ENCODE measurements at regions not wholly inside any gene's neighbourhood (a gene's known extent, or its start where the extent isn't known, plus 50 kb on each side); places are given as distances from the start of the nearest gene placed in this dataset.

DNA sequence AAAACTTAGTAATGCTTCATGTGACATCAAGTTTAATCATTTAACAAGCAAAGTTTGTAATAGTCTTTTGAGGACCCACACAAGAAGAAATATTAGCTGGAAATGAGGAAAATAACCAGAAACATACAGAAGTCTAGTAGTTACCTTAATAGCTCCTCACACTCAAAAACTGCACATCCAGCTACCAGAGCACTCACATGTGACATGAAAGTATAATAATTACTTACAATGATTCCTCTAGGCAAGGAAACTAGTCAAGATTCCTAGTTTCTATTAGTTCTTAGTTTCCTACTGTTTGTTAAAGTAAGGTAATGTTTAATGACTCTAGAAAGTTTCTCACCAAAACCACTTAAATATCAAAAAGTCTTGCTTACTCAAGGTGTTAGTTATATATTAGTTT, 335.8 kb downstream of the RAD51AP2 start:
- intact Hi-C loops (cut with DNase I; ENCODE audit: low total_unique reads): no loop called here
- no peaks in the 10 kb centered on the region for H3K27me3 ChIP-seq

DNA sequence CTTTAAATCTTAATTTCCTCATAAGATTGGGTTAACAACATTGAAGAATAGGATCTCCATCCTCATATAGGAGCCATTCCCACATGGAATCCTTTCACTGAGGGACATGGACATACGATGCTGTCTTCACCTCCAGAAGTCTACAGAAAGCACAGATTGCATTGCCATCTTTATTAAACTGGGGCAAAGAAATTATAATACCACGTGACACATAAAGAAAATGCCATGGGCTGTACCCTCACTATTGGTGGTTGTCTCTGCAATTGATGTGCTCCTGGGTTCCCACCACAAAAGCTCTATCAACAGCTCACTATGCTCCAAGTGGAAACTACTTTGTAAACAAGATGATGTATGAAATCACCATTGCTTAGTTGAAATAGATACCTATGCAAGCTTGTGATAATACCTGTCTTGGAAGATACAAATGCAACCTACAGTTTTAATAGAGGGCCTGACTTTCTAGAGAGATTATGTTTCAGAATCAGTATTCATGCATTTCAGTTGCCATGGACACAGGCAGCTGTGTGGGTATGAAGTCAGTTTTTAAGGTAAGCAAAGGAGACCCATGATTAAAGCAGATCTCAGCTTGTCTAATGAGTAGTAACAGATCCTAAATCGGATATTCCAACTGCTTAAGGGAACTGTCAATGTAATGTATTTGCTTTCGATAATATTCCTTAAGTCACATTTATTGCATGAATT, 337.0 kb downstream of the RAD51AP2 start:
- WGBS, 2 donors: 88 to 94% methylated on average over 4 of the region's 4 CpGs

More for the DNA sequence above, 335.8 kb downstream of the RAD51AP2 start:
- no peak for DNase-seq
- Histone ChIP-seq H3K4me1 (no peaks in the 10 kb centered on the region), H3K9me3 (no peaks in the 10 kb centered on the region), H3K36me3 (ENCODE audit: low read depth, missing control alignments) (no peaks in the 10 kb centered on the region), H3K27ac (no peak overlapping the region), H3K4me3 (no peak overlapping the region)
- no peak for TF ChIP-seq CTCF (IDR thresholded peaks at IDR 0.05)
- no peak for TF ChIP-seq POLR2A (IDR thresholded peaks at IDR 0.05)

GRCh38 chr2:17179145-17179808, 339.0 kb downstream of the RAD51AP2 start:
- 83 to 94% methylated on average over 1 of the region's 1 CpG for WGBS, 2 donors
- TF ChIP-seq CTCF (IDR thresholded peaks at IDR 0.05) (no peak), POLR2A (IDR thresholded peaks at IDR 0.05) (no peak)
- Histone ChIP-seq H3K27ac (no peak overlapping the region), H3K27me3 (no peaks in the 10 kb centered on the region), H3K9me3 (no peaks in the 10 kb centered on the region), H3K4me1 (no peaks in the 10 kb centered on the region), H3K4me3 (no peak overlapping the region), H3K36me3 (ENCODE audit: low read depth, missing control alignments) (no peaks in the 10 kb centered on the region)
- intact Hi-C loops (cut with DNase I; ENCODE audit: low total_unique reads): no loop called here
- DNase-seq: no peak

More for the DNA sequence above, 337.0 kb downstream of the RAD51AP2 start:
- no peaks in the 10 kb centered on the region for H3K9me3 ChIP-seq
- H3K27ac ChIP-seq: no peak overlapping the region
- H3K36me3 ChIP-seq (ENCODE audit: low read depth, missing control alignments): no peaks in the 10 kb centered on the region
- no peaks in the 10 kb centered on the region for H3K4me1 ChIP-seq
- no peak for DNase-seq
- H3K27me3 ChIP-seq: no peaks in the 10 kb centered on the region
- intact Hi-C loops (cut with DNase I; ENCODE audit: low total_unique reads): no loop called here
- no peak overlapping the region for H3K4me3 ChIP-seq
- TF ChIP-seq POLR2A (IDR thresholded peaks at IDR 0.05): no peak
- TF ChIP-seq CTCF (IDR thresholded peaks at IDR 0.05): no peak

DNA sequence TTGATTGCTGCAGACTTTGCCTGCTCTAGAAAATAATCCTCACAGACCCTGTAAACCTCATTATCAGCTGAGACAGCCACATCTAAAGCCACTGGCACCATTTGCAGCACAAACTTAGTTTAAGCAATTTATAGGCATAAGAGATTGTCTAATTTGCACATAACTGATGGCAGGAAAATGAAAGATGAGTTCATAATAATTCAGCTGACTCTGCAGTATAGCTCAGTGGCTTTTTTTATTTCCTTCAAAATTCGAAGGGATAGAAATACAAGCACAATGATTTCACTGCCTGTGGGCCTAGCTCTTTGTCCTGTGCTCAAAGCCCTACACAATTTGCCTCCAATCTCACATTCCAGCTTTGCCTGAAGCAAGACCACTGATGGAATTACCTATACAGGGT, 341.2 kb downstream of the RAD51AP2 start:
- no peak for DNase-seq
- no peak overlapping the region for H3K27ac ChIP-seq
- H3K36me3 ChIP-seq (ENCODE audit: low read depth, missing control alignments): no peaks in the 10 kb centered on the region
- H3K27me3 ChIP-seq: no peaks in the 10 kb centered on the region
- TF ChIP-seq CTCF (IDR thresholded peaks at IDR 0.05) (no peak), POLR2A (IDR thresholded peaks at IDR 0.05) (no peak)
- H3K9me3 ChIP-seq: no peaks in the 10 kb centered on the region
- WGBS, 2 donors: 70 to 76% methylated on average over 1 of the region's 1 CpG
- no peaks in the 10 kb centered on the region for H3K4me1 ChIP-seq
- intact Hi-C loops (cut with DNase I; ENCODE audit: low total_unique reads): no loop called here
- H3K4me3 ChIP-seq: no peak overlapping the region

Data from testis (tissue), 2 donors.